GM12891 (cell line): ENCODE measurements at regions not wholly inside any gene's neighbourhood (a gene's known extent, or its start where the extent isn't known, plus 50 kb on each side); places are given as distances from the start of the nearest gene placed in this dataset.

Source experiments
- POLR2A ChIP-seq: IDR thresholded peaks from 2 replicates; pipeline ENCODE4 v1.6.1; 2011; ENCODE audit warnings: low read depth, low read length, control low read depth
- TAF1 ChIP-seq: IDR thresholded peaks from 2 replicates; pipeline ENCODE4 v1.6.1; 2011; ENCODE audit warnings: low read depth, low read length, control low read depth

DNA sequence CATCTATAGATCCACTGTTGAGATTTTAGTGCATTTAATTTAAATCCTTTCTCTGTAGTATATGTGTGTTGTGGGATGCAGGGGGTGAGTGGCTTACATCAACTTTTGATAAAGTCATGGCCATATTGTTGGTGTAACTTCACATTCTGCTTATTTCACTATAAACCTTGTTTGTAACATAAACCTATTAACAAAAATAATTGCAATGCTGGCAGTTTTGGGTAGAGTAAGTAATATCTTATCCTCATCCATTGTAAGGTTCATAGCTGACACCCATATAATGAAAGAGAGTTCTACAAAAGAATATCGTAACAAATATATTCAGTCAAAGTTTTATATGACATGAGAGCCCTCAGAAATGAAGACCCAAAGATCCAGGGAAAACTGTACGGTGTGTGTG, 601.7 kb upstream of the ANO3 start:
- TF ChIP-seq POLR2A (no peak), TAF1 (no peak)
